NCI-H1417 (cell line): ENCODE measurements at regions not wholly inside any gene's neighbourhood (a gene's known extent, or its start where the extent isn't known, plus 50 kb on each side); places are given as distances from the start of the nearest gene placed in this dataset.
A peak's percentile ranks its signal among the peaks of the same experiment; 100 is the strongest.

Experiments
- DNase-seq, 3 experiments: peaks; one replicate each; lab custom pipeline; 2025; lab: John Stamatoyannopoulos, UW

- no peak for DNase-seq
These were observed 369.7 kb upstream of the PROK2 start for GRCh38 chr3:72154391-72155335.

GRCh38 chr3:72153477-72154314 lies 368.7 kb upstream of the PROK2 start:
- no peak for DNase-seq

DNA sequence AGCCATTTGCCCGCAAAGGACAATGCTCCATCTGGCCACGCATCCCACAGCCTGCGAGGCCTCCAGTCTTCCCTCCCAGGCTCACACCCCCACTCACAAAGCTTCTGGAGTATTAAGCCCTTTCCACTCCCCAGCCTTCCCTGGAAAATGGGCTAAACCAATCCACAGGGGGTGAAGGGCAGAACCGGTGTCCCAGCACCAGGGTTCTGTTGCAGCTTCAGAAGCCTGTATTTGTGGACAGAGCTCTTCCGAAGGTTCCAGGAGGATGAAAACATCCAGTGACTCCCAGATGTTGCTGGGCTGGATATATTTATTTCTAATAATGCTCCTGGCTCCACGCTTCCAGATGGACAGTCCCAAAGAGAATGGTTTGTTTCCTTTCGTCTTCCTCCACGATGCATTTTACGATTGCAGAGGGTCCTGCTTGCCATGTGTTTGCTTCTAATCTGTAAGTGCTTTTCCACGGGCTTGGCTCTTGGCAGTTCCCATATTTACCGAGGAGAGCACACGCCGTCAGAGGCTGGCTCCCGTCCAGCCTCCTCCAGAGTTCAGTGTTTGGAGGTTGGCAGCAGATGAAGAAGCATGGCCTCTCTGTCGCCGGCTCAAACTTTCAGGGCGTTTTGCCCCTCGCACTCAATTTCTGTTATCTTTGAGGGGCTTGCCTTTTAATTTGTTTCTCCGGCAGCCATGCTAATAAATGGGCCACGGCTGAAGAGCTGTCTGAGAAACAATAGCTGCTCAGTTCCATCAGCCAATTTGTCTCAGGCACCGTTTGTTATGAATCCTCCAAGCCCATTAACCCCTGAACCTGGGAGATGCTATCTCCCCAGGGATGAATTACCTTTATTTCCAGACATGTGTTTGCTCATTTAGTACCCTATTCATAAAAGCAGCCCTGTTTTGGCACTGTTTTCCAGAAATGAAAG lies 367.9 kb upstream of the PROK2 start:
- DNase-seq: peak; percentile 69 to 91 (median 74)

DNA sequence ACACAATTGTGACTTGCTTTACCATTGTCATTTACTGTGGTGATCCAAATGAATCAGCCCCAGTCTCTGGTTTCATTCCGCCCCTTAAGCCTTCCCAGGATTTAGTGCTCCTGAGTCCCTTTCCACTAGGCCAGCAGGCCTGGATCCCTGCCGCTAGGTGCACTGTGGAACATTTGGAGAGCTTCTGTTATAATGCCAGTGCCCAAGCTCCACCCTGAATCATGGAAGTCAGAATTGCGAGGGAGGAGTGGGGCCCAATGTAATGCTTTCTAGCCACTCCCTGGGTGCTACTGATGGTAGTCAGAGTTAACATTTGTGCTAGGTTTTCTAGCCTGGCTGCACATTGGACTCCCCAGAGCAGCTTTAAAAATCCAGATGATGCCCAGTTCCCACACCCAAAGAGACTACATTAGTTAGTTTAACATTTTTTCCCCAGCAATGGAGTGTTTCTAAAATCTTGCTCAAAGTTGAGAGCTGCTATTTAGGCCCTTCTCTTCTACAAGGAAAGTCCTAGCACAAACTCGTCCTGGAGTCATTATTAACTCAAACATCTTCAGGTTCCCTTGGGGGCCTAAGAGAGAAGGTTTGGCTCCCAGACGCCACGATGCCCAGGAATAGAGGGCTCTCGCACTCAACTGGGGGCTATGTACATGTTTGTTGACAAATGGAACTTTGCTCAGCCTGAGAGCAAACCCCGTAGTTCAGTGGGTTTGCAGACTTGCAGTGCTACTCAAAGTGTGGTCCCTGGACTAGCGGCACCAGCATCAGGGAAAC lies 366.7 kb upstream of the PROK2 start:
- DNase-seq: no peak

GRCh38 chr3:72150634-72151412 lies 365.9 kb upstream of the PROK2 start:
- DNase-seq: no peak

- no peak for DNase-seq
These were observed 364.8 kb upstream of the PROK2 start for GRCh38 chr3:72149645-72150300.

GRCh38 chr3:72147600-72147999 lies 362.7 kb upstream of the PROK2 start:
- no peak for DNase-seq

DNA sequence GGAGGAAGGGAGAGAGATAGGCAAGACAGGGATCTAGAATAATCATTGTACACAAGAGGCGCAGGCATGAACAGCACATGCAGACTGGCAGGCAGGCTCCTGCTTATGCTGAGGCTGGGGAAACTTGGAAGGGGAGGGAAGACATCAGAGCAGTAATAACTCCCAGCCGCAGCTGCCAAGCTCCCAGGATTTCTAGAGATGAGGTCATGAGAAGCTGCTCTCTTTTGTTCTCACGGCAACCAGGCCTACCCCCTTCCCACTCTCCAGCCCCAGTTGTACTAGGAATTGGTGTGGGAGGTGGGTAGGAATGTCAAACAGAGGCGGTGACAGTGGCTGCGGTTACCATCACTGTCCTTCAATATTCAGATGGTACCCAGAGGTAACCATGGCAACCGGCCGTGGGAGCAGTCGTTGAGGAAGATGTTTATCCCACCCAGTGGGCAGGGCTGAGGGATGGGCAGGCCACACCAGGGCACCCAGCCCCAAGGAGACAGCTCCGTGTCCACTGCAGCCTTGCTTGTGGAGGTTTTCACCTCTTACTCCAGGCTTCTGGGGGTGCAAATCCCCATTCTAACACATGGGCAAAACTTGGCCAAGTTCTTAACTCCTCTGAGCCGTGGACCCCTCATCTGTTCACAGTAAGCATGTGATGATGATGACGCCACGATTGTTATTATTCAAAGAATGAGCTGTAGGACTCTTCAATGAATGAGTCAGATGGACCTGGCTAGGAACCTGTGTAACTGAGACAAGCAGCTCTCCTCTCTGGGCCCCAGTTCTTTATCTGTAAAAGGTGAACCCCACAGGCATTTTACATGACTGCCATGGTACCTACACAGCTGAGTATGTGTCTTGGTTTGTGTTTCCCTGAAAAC lies 360.8 kb upstream of the PROK2 start:
- peak in 2 of 3 experiments; percentile 9 to 59 for DNase-seq

DNA sequence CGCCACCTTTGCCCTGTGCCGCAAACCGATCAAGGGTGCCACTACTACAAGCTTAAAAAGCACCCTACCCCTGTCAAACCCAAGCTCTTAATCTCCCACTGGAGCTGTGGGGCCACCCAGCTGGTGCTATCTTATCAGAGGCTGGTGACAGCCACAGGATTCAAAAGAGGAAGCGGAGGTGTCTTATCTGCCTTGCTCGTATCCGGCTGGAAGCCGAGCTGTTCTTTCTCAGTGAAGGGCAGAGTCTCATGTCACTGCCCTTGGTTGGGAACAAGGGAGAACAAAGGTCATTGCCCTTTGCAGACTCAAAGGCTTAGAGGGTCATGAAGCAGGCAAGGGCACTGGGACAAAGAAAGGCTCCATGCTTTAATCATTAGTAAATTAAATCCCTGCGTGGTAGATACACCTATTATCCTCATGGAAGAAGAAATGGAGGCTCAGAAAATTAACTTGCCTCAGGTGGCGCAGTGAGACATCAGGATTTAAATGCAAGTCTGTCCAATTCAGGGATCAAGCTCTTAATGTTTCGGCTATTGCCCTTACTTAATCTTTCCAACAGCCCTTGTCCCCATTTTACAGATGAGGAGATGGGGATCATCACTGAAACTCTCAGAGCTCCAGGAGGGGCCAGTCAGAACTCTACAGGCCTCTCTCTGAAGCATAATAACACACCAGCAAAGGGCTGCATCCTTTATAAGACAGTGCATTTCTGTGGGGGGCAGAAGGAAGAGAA lies 360.0 kb upstream of the PROK2 start:
- DNase-seq: no peak

- DNase-seq: no peak
These were observed 359.2 kb upstream of the PROK2 start for GRCh38 chr3:72143966-72144717.

- no peak for DNase-seq
These were observed 358.4 kb upstream of the PROK2 start for GRCh38 chr3:72143322-72143721.

- DNase-seq: no peak
These were observed 357.1 kb upstream of the PROK2 start for GRCh38 chr3:72142028-72142427.

DNA sequence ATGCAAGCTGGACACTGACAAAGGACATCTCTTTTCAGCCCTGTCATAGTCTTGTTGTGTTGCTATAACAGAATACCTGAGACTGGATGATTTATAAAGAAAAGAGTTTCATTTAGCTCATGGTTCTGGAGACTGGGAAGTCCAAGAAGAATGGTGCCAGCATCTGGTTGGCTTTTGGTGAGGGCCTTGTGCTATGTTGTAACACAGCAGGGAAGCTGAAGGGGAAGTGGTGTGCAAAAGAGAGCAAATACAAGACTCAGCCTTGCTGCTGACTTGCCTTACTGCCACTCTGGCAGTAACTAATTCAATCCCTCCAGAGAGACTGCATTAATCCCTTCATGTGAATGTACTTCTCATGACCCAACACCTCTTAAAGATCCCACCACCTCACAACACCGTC lies 356.3 kb upstream of the PROK2 start:
- no peak for DNase-seq

DNA sequence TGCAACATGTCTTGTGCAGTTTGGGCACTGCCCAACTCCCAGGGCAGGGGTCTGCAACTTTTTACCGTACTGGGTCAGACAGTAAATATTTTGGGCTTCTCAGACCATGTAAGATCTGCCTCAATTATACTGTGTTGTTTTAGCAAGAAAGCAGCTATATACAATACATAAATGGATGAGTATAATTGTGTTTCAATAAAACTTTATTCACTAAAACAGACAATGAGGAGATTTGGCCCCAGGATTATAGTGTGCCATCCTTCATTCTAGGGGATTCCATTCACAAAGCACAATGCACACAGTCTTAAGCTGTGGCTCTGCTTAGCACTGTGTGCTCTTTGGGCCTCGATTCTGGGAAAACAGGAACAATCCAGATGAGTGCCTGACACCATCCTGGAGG lies 354.4 kb upstream of the PROK2 start:
- no peak for DNase-seq

DNA sequence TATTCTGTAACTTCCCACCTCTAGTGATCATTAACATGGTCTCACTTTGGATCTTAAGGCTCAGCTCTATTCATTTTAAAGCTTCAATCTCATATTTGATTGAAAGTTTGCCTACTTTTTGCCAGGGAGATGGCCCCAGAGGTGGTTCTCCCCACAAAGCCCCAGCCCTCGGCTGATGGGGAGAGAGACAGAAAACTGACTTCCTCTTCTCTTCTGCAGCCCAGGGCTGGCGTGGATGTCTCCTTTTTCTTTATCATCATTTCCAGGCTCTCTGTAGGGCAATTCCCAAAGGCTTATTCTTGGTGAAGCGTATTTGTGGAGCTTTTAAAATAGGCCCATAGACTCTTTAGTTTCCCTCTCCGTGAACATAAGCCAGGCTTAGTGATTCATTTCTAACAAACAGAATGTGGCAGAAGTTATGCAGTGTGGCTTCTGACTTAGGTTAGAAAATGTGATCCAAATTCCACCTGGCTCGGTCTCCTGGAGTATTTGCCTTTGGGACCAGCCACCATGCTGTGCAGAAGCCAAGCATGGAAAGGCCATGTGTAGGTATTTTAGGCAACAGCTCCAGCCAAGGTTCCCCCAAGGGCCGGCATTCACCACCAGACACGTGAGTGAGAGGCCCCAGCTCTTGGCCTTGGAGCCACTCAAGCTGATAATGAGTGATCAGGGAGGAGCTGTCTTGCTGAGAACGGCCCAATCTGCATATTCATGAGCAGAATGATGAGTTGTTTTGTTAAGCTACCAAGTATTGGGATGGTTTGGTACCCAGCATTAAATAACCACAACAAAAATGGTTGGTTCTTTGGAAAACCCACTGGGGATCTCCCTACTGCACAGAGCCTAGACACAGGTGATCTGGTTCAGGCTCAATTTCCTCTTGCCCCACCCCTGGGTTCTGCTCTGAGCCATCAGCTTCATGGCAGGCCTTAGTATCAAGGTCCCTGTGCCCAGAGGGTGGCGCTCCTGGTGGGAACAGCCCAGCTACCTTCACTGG lies 353.2 kb upstream of the PROK2 start:
- DNase-seq: no peak

- DNase-seq: no peak
These were observed 350.7 kb upstream of the PROK2 start for GRCh38 chr3:72135636-72136035.
